Endothelial cell of umbilical vein (primary cell): ENCODE measurements at regions not wholly inside any gene's neighbourhood (a gene's known extent, or its start where the extent isn't known, plus 50 kb on each side); places are given as distances from the start of the nearest gene placed in this dataset.

Experiments
- CTCF ChIP-seq, 2 donors: IDR thresholded peaks; 1 replicate in 1 of 2; 2 replicates in 1 of 2; pipeline ENCODE4 v1.5.1; 2011; ENCODE audit warnings: low read length in 2 of 2, mild to moderate bottlenecking in 2 of 2, moderate library complexity in 2 of 2, control low read depth in 1 of 2, inconsistent platforms in 1 of 2, low read depth in 1 of 2; ENCODE audit not compliant: insufficient read depth in 1 of 2; ENCODE audit errors: extremely low read depth in 1 of 2
- POLR2AphosphoS5 ChIP-seq: IDR thresholded peaks from 2 replicates; pipeline ENCODE4 v1.6.1; 2012; ENCODE audit warnings: low read depth, mild to moderate bottlenecking, control low read depth, low read length, moderate library complexity; ENCODE audit not compliant: insufficient read depth

- TF ChIP-seq POLR2AphosphoS5 (no peak), CTCF (IDR thresholded peaks at IDR 0.05; ENCODE audit: extremely low read depth in 1 of 2, insufficient read depth in 1 of 2, low read depth in 1 of 2, low read length in 2 of 2) (no peak)
Observed at GRCh38 chr2:105649534-105649933, 95.2 kb upstream of the NCK2 start.
